Stomach (tissue), 4 donors: ENCODE measurements at regions not wholly inside any gene's neighbourhood (a gene's known extent, or its start where the extent isn't known, plus 50 kb on each side); places are given as distances from the start of the nearest gene placed in this dataset.

ENCODE experiments used
- EP300 ChIP-seq: sonication (generic); formaldehyde crosslinking; IDR thresholded peaks from one replicate; pipeline ENCODE4 v1.6.1; 2017; ENCODE audit warnings: antibody characterized with exemption
- POLR2A ChIP-seq, 4 donors: fragments of 450-650 bp; IDR thresholded peaks; one replicate each; pipeline ENCODE4 v1.6.1; 2016; ENCODE audit warnings: antibody characterized with exemption in 4 of 4, control low read depth in 2 of 4, mild to moderate bottlenecking in 1 of 4, moderate library complexity in 1 of 4
- TF ChIP-seq, protein P1 (sequence below), 7 experiments: fragments of 450-650 bp in 4 of 7; fragments of 200-600 bp in 3 of 7; sonication (generic) in 3 of 7; IDR thresholded peaks; one replicate each; pipeline ENCODE4 v1.5.1; 2016 to 2019; ENCODE audit warnings: antibody characterized with exemption in 7 of 7, control low read depth in 2 of 7, mild to moderate bottlenecking in 1 of 7

DNA sequence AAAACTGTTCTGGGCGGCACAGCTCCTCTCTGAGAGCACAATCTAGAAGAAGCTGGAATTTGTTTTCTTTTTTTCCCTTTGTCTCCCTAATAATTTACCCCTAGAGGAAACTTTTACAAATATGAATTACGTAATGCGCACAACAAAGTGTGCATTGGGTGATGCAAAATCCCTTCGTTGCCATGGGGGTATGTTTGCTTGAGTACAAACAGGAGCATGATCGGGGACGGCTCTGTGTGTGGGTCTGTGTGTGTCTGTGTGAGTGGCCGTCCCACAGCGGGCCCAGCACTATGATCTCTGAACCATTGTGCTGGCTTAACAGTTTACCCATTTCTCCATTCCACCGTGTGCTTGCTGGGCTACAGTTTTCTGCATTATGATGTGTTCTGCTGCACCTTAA, 278.2 kb downstream of the CDC5L start:
- TF ChIP-seq, protein P1, sequence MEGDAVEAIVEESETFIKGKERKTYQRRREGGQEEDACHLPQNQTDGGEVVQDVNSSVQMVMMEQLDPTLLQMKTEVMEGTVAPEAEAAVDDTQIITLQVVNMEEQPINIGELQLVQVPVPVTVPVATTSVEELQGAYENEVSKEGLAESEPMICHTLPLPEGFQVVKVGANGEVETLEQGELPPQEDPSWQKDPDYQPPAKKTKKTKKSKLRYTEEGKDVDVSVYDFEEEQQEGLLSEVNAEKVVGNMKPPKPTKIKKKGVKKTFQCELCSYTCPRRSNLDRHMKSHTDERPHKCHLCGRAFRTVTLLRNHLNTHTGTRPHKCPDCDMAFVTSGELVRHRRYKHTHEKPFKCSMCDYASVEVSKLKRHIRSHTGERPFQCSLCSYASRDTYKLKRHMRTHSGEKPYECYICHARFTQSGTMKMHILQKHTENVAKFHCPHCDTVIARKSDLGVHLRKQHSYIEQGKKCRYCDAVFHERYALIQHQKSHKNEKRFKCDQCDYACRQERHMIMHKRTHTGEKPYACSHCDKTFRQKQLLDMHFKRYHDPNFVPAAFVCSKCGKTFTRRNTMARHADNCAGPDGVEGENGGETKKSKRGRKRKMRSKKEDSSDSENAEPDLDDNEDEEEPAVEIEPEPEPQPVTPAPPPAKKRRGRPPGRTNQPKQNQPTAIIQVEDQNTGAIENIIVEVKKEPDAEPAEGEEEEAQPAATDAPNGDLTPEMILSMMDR (IDR thresholded peaks at IDR 0.05): no peak
- TF ChIP-seq EP300: no peak
- no peak for TF ChIP-seq POLR2A (IDR thresholded peaks at IDR 0.05)
